HL-60 (cell line): ENCODE measurements at regions not wholly inside any gene's neighbourhood (a gene's known extent, or its start where the extent isn't known, plus 50 kb on each side); places are given as distances from the start of the nearest gene placed in this dataset.

Experiments
- REST ChIP-seq: IDR thresholded peaks from 2 replicates; pipeline ENCODE4 v1.6.1; 2012; ENCODE audit warnings: low read depth; ENCODE audit not compliant: insufficient replicate concordance
- TF ChIP-seq, protein P1 (sequence below): IDR thresholded peaks from one replicate; pipeline ENCODE4 v1.5.1; 2011; ENCODE audit warnings: low read length, control low read depth, inconsistent platforms; ENCODE audit not compliant: insufficient read depth

DNA sequence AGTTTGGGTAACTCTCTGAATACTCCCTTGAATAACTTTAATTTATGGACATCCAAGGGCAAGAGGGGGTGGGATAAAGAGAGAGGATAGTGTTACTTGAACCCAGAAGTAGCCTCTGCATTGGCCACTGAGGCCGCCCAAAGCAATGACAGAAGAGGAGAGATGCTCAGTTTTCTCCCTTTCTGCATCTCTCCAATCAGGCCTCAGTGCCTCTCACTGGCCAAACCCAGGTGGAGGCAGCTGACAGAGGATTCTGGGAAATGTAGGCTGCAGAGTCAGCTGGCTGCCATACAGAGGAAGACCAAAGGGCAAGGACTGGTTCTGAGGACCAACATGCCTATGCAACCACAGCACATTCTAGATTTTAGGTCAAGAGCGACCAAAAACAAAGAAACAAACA, 719.4 kb downstream of the MAT2B start:
- TF ChIP-seq, protein P1, sequence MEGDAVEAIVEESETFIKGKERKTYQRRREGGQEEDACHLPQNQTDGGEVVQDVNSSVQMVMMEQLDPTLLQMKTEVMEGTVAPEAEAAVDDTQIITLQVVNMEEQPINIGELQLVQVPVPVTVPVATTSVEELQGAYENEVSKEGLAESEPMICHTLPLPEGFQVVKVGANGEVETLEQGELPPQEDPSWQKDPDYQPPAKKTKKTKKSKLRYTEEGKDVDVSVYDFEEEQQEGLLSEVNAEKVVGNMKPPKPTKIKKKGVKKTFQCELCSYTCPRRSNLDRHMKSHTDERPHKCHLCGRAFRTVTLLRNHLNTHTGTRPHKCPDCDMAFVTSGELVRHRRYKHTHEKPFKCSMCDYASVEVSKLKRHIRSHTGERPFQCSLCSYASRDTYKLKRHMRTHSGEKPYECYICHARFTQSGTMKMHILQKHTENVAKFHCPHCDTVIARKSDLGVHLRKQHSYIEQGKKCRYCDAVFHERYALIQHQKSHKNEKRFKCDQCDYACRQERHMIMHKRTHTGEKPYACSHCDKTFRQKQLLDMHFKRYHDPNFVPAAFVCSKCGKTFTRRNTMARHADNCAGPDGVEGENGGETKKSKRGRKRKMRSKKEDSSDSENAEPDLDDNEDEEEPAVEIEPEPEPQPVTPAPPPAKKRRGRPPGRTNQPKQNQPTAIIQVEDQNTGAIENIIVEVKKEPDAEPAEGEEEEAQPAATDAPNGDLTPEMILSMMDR, result no peak
- no peak for TF ChIP-seq REST
